Loucy (cell line): ENCODE measurements at regions not wholly inside any gene's neighbourhood (a gene's known extent, or its start where the extent isn't known, plus 50 kb on each side); places are given as distances from the start of the nearest gene placed in this dataset.

Experiments
- CTCF ChIP-seq: fragments of 200-600 bp; sonication (generic); conservative IDR thresholded peaks from 2 replicates; pipeline ENCODE4 v1.5.1; 2014; ENCODE audit warnings: mild to moderate bottlenecking, antibody characterized with exemption, low read length
- EZH2phosphoT487 ChIP-seq: fragments of 200-600 bp; IDR thresholded peaks from 2 replicates; pipeline ENCODE4 v1.6.1; 2018; ENCODE audit warnings: antibody characterized with exemption, mild to moderate bottlenecking, moderate library complexity, borderline replicate concordance

DNA sequence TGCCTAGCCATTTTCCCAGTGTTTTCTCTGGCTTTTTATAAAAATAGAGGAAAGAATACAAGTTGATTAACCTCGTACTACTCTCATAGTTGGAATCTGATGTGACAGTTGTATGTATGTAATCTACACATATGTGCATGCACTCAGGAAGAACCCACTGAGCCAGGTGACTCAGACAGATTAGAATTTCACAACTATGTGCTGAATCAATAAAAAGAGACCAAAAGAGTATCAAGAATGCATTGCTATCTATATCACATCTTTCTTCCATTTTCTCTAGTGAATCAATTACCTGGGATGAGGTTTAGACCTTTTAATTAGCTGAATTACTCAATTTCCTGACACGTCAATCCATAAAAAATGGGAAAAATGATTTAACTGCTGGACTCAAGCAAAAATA is 319.3 kb upstream of the ATP10A start:
- TF ChIP-seq CTCF (no peak), EZH2phosphoT487 (no peak)
